Tibial nerve (tissue), 4 donors: ENCODE measurements at regions not wholly inside any gene's neighbourhood (a gene's known extent, or its start where the extent isn't known, plus 50 kb on each side); places are given as distances from the start of the nearest gene placed in this dataset.
"Not testable (repeated sequence)": the region's sequence is repeated elsewhere in the genome, so short reads cannot be mapped to it uniquely, and the experiment has no call there.

ENCODE experiments used
- DNase-seq, 2 donors: peaks; one replicate each; pipeline ENCODE4 v3.0.0-alpha.2; 2019; ENCODE audit warnings: low spot score in 2 of 2
- H3K27ac ChIP-seq, 4 donors: fragments of 200-600 bp; sonication (generic) in 3 of 4; one replicate each; pipeline ENCODE4 v1.5.1; 2017 to 2019; ENCODE audit warnings: mild to moderate bottlenecking in 1 of 4
- H3K27me3 ChIP-seq, 2 donors: fragments of 200-600 bp; sonication (generic) in 1 of 2; one replicate each; pipeline versions ENCODE4 v1.5.1 to v1.6.0; 2017 to 2019
- H3K36me3 ChIP-seq, 3 donors: fragments of 200-600 bp; sonication (generic); one replicate each; pipeline ENCODE4 v1.5.1; 2018 to 2019
- H3K4me1 ChIP-seq, 4 donors: fragments of 200-600 bp; sonication (generic) in 3 of 4; one replicate each; pipeline ENCODE4 v1.5.1; 2017 to 2019
- H3K4me3 ChIP-seq, 4 donors: fragments of 200-600 bp; sonication (generic) in 3 of 4; one replicate each; pipeline ENCODE4 v1.5.1; 2017 to 2019; ENCODE audit warnings: mild to moderate bottlenecking in 1 of 4, moderate library complexity in 1 of 4
- H3K9me3 ChIP-seq, 4 donors: fragments of 200-600 bp; sonication (generic) in 3 of 4; one replicate each; pipeline ENCODE4 v1.5.1; 2017 to 2019
- CTCF ChIP-seq, 5 experiments: fragments of 200-600 bp in 3 of 5; fragments of 450-650 bp in 2 of 5; sonication (generic) in 3 of 5; IDR thresholded peaks; one replicate each; pipeline ENCODE4 v1.5.1; 2016 to 2019; ENCODE audit warnings: antibody characterized with exemption in 5 of 5, mild to moderate bottlenecking in 3 of 5, moderate library complexity in 2 of 5
- EP300 ChIP-seq, 2 donors: sonication (generic); formaldehyde crosslinking; IDR thresholded peaks; one replicate each; pipeline ENCODE4 v1.6.1; 2017; ENCODE audit warnings: antibody characterized with exemption in 2 of 2, mild to moderate bottlenecking in 1 of 2
- POLR2A ChIP-seq, 2 donors: fragments of 450-650 bp; IDR thresholded peaks; one replicate each; pipeline ENCODE4 v1.6.1; 2017; ENCODE audit warnings: antibody characterized with exemption in 2 of 2, mild to moderate bottlenecking in 2 of 2, moderate library complexity in 2 of 2
- WGBS, 2 donors: methylation state at CpG; one replicate each; pipeline ENCODE4 v1.1.5; 2018; 5-methylcytosine and 5-hydroxymethylcytosine counted together

- Histone ChIP-seq H3K27ac (no peak overlapping the region), H3K4me1 (no peaks in the 10 kb centered on the region), H3K4me3 (no peak overlapping the region), H3K27me3 (no peaks in the 10 kb centered on the region), H3K9me3 (no peaks in the 10 kb centered on the region), H3K36me3 (no peaks in the 10 kb centered on the region)
- TF ChIP-seq EP300 (IDR thresholded peaks at IDR 0.05) = no peak
- no peak for TF ChIP-seq CTCF (IDR thresholded peaks at IDR 0.05)
- no peak for TF ChIP-seq POLR2A (IDR thresholded peaks at IDR 0.05)
- 78 to 88% methylated on average over 3 of the region's 3 CpGs for WGBS, 2 donors
- no peak for DNase-seq
These were observed 232.0 kb upstream of the NRXN1 start for GRCh38 chr2:51263951-51264350.

GRCh38 chr2:51263101-51263500 lies 231.2 kb upstream of the NRXN1 start:
- WGBS, 2 donors = 88 to 94% methylated on average over 2 of the region's 2 CpGs
- not testable (repeated sequence) for DNase-seq, H3K9me3 ChIP-seq, H3K4me3 ChIP-seq, H3K27ac ChIP-seq, H3K27me3 ChIP-seq, H3K36me3 ChIP-seq, H3K4me1 ChIP-seq

GRCh38 chr2:51258301-51258700 lies 226.4 kb upstream of the NRXN1 start:
- no peak overlapping the region for H3K27ac ChIP-seq
- WGBS, 2 donors = 92 to 95% methylated on average over 5 of the region's 5 CpGs

GRCh38 chr2:51256736-51257135 lies 224.8 kb upstream of the NRXN1 start:
- no peaks in the 10 kb centered on the region for H3K36me3 ChIP-seq
- H3K4me1 ChIP-seq = no peaks in the 10 kb centered on the region
- WGBS, 2 donors = 91 to 96% methylated on average over 5 of the region's 5 CpGs
- no peak overlapping the region for H3K27ac ChIP-seq
- DNase-seq = no peak
- H3K9me3 ChIP-seq = no peaks in the 10 kb centered on the region
- no peak for TF ChIP-seq EP300 (IDR thresholded peaks at IDR 0.05)
- no peak for TF ChIP-seq CTCF (IDR thresholded peaks at IDR 0.05)
- no peak for TF ChIP-seq POLR2A (IDR thresholded peaks at IDR 0.05)
- no peaks in the 10 kb centered on the region for H3K27me3 ChIP-seq
- no peak overlapping the region for H3K4me3 ChIP-seq

More at GRCh38 chr2:51258301-51258700, 226.4 kb upstream of the NRXN1 start:
- H3K9me3 ChIP-seq = no peaks in the 10 kb centered on the region
- no peak for TF ChIP-seq POLR2A (IDR thresholded peaks at IDR 0.05)
- TF ChIP-seq EP300 (IDR thresholded peaks at IDR 0.05) = no peak
- no peak for TF ChIP-seq CTCF (IDR thresholded peaks at IDR 0.05)
- DNase-seq = no peak
- H3K4me3 ChIP-seq = no peak overlapping the region
- H3K4me1 ChIP-seq = no peaks in the 10 kb centered on the region
- H3K36me3 ChIP-seq = no peaks in the 10 kb centered on the region
- no peaks in the 10 kb centered on the region for H3K27me3 ChIP-seq

- no peak for DNase-seq
- 78 to 92% methylated on average over 2 of the region's 2 CpGs for WGBS, 2 donors
- no peak overlapping the region for H3K27ac ChIP-seq
- H3K4me3 ChIP-seq = no peak overlapping the region
- TF ChIP-seq POLR2A (IDR thresholded peaks at IDR 0.05) = no peak
- no peak for TF ChIP-seq EP300 (IDR thresholded peaks at IDR 0.05)
- no peak for TF ChIP-seq CTCF (IDR thresholded peaks at IDR 0.05)
- H3K9me3 ChIP-seq = no peaks in the 10 kb centered on the region
- no peaks in the 10 kb centered on the region for H3K4me1 ChIP-seq
- no peaks in the 10 kb centered on the region for H3K36me3 ChIP-seq
- H3K27me3 ChIP-seq = no peaks in the 10 kb centered on the region
These were observed 219.4 kb upstream of the NRXN1 start for GRCh38 chr2:51251356-51251755.

- no peaks in the 10 kb centered on the region for H3K27me3 ChIP-seq
- no peak for DNase-seq
- H3K9me3 ChIP-seq = no peaks in the 10 kb centered on the region
- H3K27ac ChIP-seq = no peak overlapping the region
- H3K36me3 ChIP-seq = no peaks in the 10 kb centered on the region
- TF ChIP-seq EP300 (IDR thresholded peaks at IDR 0.05) (no peak), CTCF (IDR thresholded peaks at IDR 0.05) (no peak), POLR2A (IDR thresholded peaks at IDR 0.05) (no peak)
- H3K4me1 ChIP-seq = no peaks in the 10 kb centered on the region
- WGBS, 2 donors = 76 to 82% methylated on average over 7 of the region's 7 CpGs
- no peak overlapping the region for H3K4me3 ChIP-seq
These were observed 215.4 kb upstream of the NRXN1 start for GRCh38 chr2:51247252-51247805.
